ENCODE measurements at regions not wholly inside any gene's neighbourhood (a gene's known extent, or its start where the extent isn't known, plus 50 kb on each side); places are given as distances from the start of the nearest gene placed in this dataset.

DNA sequence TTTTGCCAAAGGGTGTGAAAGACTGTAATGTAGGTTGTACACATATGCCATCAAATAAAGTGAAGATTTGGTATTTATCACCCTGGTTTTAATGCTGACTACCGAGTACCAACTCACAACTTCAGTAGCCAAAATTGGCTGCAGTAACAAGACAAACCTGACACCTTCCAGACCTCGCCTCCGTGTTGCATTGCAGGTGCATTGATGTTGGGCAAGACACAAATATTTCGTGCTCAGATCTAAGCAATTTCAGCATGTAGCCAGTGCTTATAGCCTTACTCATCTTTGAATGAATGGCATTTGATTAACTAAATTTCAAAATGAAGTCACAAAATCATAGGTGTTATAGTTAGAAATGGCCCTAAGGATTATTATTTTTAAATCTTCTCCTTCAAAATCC is 400.2 kb downstream of the SOX2 start:
- H3K9me3 Mint-ChIP-seq = peaks cover 18 to 23% of the 10 kb centered on the region in 2 donors
- Histone ChIP-seq H3K36me3 (ENCODE audit: control insufficient read depth, insufficient read depth, low read length) (no peaks in the 10 kb centered on the region), H3K9me3 (ENCODE audit: control insufficient read depth, insufficient read depth, low read length) (no peaks in the 10 kb centered on the region), H3K4me1 (ENCODE audit: control insufficient read depth, insufficient read depth, low read length) (no peaks in the 10 kb centered on the region), H3K27ac (ENCODE audit: low read length) (no peak overlapping the region), H3K4me3 (ENCODE audit: low read length) (no peak overlapping the region), H3K27me3 (ENCODE audit: control insufficient read depth, insufficient read depth, low read length) (no peaks in the 10 kb centered on the region)
- DNase-seq = no peak
- no peak overlapping the region for H3K4me3 Mint-ChIP-seq
- H3K27me3 Mint-ChIP-seq (ENCODE audit: low read depth in 2 of 2) = no peaks in the 10 kb centered on the region
- intact Hi-C loops (cut with micrococcal nuclease) = no loop called here
- no peaks in the 10 kb centered on the region for H3K36me3 Mint-ChIP-seq
- no peak overlapping the region for H3K27ac Mint-ChIP-seq
- TF ChIP-seq, protein P1, sequence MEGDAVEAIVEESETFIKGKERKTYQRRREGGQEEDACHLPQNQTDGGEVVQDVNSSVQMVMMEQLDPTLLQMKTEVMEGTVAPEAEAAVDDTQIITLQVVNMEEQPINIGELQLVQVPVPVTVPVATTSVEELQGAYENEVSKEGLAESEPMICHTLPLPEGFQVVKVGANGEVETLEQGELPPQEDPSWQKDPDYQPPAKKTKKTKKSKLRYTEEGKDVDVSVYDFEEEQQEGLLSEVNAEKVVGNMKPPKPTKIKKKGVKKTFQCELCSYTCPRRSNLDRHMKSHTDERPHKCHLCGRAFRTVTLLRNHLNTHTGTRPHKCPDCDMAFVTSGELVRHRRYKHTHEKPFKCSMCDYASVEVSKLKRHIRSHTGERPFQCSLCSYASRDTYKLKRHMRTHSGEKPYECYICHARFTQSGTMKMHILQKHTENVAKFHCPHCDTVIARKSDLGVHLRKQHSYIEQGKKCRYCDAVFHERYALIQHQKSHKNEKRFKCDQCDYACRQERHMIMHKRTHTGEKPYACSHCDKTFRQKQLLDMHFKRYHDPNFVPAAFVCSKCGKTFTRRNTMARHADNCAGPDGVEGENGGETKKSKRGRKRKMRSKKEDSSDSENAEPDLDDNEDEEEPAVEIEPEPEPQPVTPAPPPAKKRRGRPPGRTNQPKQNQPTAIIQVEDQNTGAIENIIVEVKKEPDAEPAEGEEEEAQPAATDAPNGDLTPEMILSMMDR (IDR thresholded peaks at IDR 0.05) = no peak
- no peaks in the 10 kb centered on the region for H3K4me1 Mint-ChIP-seq
- 88% methylated on average over 4 of the region's 4 CpGs for WGBS (ENCODE audit: insufficient coverage)
- no peak for ATAC-seq

- Histone ChIP-seq H3K27me3 (ENCODE audit: control insufficient read depth, insufficient read depth, low read length) (no peaks in the 10 kb centered on the region), H3K4me3 (ENCODE audit: low read length) (no peak overlapping the region), H3K9me3 (ENCODE audit: control insufficient read depth, insufficient read depth, low read length) (peaks cover 3% of the 10 kb centered on the region), H3K4me1 (ENCODE audit: control insufficient read depth, insufficient read depth, low read length) (no peaks in the 10 kb centered on the region), H3K27ac (ENCODE audit: low read length) (no peak overlapping the region), H3K36me3 (ENCODE audit: control insufficient read depth, insufficient read depth, low read length) (no peaks in the 10 kb centered on the region)
- no peaks in the 10 kb centered on the region for H3K27me3 Mint-ChIP-seq (ENCODE audit: low read depth in 2 of 2)
- intact Hi-C loops (cut with micrococcal nuclease) = no loop called here
- no peaks in the 10 kb centered on the region for H3K4me1 Mint-ChIP-seq
- H3K9me3 Mint-ChIP-seq = peaks cover 8 to 11% of the 10 kb centered on the region in 2 donors
- ATAC-seq = no peak
- no peaks in the 10 kb centered on the region for H3K36me3 Mint-ChIP-seq
- TF ChIP-seq, protein P1 (IDR thresholded peaks at IDR 0.05) = no peak
- 73% methylated on average over 1 of the region's 1 CpG for WGBS (ENCODE audit: insufficient coverage)
- H3K27ac Mint-ChIP-seq = no peak overlapping the region
- DNase-seq = no peak
- H3K4me3 Mint-ChIP-seq = no peak overlapping the region
Measured at GRCh38 chr3:182115328-182116015, 403.7 kb downstream of the SOX2 start.

DNA sequence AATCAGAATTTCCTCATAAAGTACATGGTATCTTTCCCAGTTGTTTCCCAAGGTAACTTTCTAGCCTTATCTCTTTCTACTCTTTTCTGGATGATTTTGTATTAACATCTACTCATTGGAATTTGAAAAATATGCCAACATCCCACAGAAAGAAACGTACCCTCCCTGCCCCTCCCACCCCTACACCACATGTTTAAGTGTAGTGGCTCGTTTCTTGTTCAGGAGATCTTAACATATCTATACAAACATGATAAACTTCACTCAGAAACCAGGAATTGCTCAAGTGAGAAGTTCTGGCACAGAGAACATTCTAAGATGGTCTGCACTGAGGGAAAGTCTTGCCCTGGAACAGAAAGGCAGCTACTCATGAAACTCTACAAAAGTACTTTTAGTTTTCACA is 404.7 kb downstream of the SOX2 start:
- H3K4me1 ChIP-seq (ENCODE audit: control insufficient read depth, insufficient read depth, low read length) = no peaks in the 10 kb centered on the region
- H3K4me3 Mint-ChIP-seq = no peak overlapping the region
- TF ChIP-seq, protein P1 (IDR thresholded peaks at IDR 0.05) = no peak
- H3K27me3 Mint-ChIP-seq (ENCODE audit: low read depth in 2 of 2) = no peaks in the 10 kb centered on the region
- no peaks in the 10 kb centered on the region for H3K36me3 ChIP-seq (ENCODE audit: control insufficient read depth, insufficient read depth, low read length)
- H3K9me3 ChIP-seq (ENCODE audit: control insufficient read depth, insufficient read depth, low read length) = peaks cover 3% of the 10 kb centered on the region
- no peaks in the 10 kb centered on the region for H3K36me3 Mint-ChIP-seq
- no peak overlapping the region for H3K4me3 ChIP-seq (ENCODE audit: low read length)
- peaks cover 6 to 8% of the 10 kb centered on the region in 2 donors for H3K9me3 Mint-ChIP-seq
- 82% methylated on average over 2 of the region's 2 CpGs for WGBS (ENCODE audit: insufficient coverage)
- no peak overlapping the region for H3K27ac ChIP-seq (ENCODE audit: low read length)
- no peaks in the 10 kb centered on the region for H3K27me3 ChIP-seq (ENCODE audit: control insufficient read depth, insufficient read depth, low read length)
- intact Hi-C loops (cut with micrococcal nuclease) = no loop called here
- ATAC-seq (no peak), DNase-seq (no peak)
- no peaks in the 10 kb centered on the region for H3K4me1 Mint-ChIP-seq
- H3K27ac Mint-ChIP-seq = no peak overlapping the region

GRCh38 chr3:182117131-182117530 is 405.4 kb downstream of the SOX2 start:
- intact Hi-C loops (cut with micrococcal nuclease) = no loop called here
- no peaks in the 10 kb centered on the region for H3K36me3 ChIP-seq (ENCODE audit: control insufficient read depth, insufficient read depth, low read length)
- H3K4me1 ChIP-seq (ENCODE audit: control insufficient read depth, insufficient read depth, low read length) = no peaks in the 10 kb centered on the region
- H3K36me3 Mint-ChIP-seq = no peaks in the 10 kb centered on the region
- H3K4me3 Mint-ChIP-seq = no peak overlapping the region
- H3K9me3 Mint-ChIP-seq = peaks cover 3 to 4% of the 10 kb centered on the region in 2 donors
- no peaks in the 10 kb centered on the region for H3K27me3 Mint-ChIP-seq (ENCODE audit: low read depth in 2 of 2)
- H3K4me3 ChIP-seq (ENCODE audit: low read length) = no peak overlapping the region
- DNase-seq (no peak), ATAC-seq (no peak)
- no peak overlapping the region for H3K27ac Mint-ChIP-seq
- WGBS (ENCODE audit: insufficient coverage) = 81% methylated on average over 8 of the region's 8 CpGs
- no peaks in the 10 kb centered on the region for H3K4me1 Mint-ChIP-seq
- peaks cover 3% of the 10 kb centered on the region for H3K9me3 ChIP-seq (ENCODE audit: control insufficient read depth, insufficient read depth, low read length)
- H3K27me3 ChIP-seq (ENCODE audit: control insufficient read depth, insufficient read depth, low read length) = no peaks in the 10 kb centered on the region
- H3K27ac ChIP-seq (ENCODE audit: low read length) = no peak overlapping the region
- TF ChIP-seq, protein P1 (IDR thresholded peaks at IDR 0.05) = no peak
